ENCODE measurements at regions not wholly inside any gene's neighbourhood (a gene's known extent, or its start where the extent isn't known, plus 50 kb on each side); places are given as distances from the start of the nearest gene placed in this dataset.

- Histone ChIP-seq H3K36me3 (ENCODE audit: control insufficient read depth, insufficient read depth, low read length) (no peaks in the 10 kb centered on the region), H3K4me3 (no peak overlapping the region), H4K20me1 (replicated peaks; ENCODE audit: control insufficient read depth, insufficient read depth, low read length) (no peaks in the 10 kb centered on the region), H2AFZ (ENCODE audit: low read depth, low read length) (no peak overlapping the region), H3K27me3 (ENCODE audit: control insufficient read depth in 2 of 2, insufficient read depth in 2 of 2, low read length in 2 of 2) (peaks cover 0 to 3% of the 10 kb centered on the region in 2 experiments; a peak in 1 of 5 replicates), H3K9ac (ENCODE audit: insufficient read depth in 1 of 2, low read depth in 2 of 2, low read length in 2 of 2) (no peak overlapping the region), H3K27ac (ENCODE audit: extremely low read depth, low read depth, low read length) (no peak overlapping the region), H3K9me1 (ENCODE audit: control insufficient read depth, insufficient read depth, low read length) (no peaks in the 10 kb centered on the region), H3K4me1 (replicated peaks in 1 of 2; ENCODE audit: control insufficient read depth in 2 of 2, insufficient read depth in 2 of 2, low read length in 2 of 2) (no peaks in the 10 kb centered on the region), H3K4me2 (ENCODE audit: insufficient read depth, low read length) (no peak overlapping the region), H3K79me2 (ENCODE audit: control insufficient read depth, insufficient read depth, low read length) (no peaks in the 10 kb centered on the region), H3K9me3 (replicated peaks; ENCODE audit: control insufficient read depth, insufficient read depth, low read depth, low read length) (no peaks in the 10 kb centered on the region)
- POLR2A ChIA-PET: interaction anchor here (0.6 kb wide), 1 partner anchor 1000 kb away, joined by 3 read pairs; no protein-coding TSS in a partner anchor
- BruUV-seq (replicated peaks): no TSS peak
- FAIRE-seq (no peak), DNase-seq (ENCODE audit: extremely low read depth in 1 of 4, low spot score in 3 of 4) (no peak), ATAC-seq (no peak)
- intact Hi-C loops (cut with micrococcal nuclease): no loop called here
- no peak for TF ChIP-seq ZNF436 (CRISPR knock-in tag; IDR thresholded peaks at IDR 0.05)
- no peak for TF ChIP-seq POLR2AphosphoS2 (IDR thresholded peaks at IDR 0.05; ENCODE audit: low read length)
- no peak for TF ChIP-seq RNF2 (IDR thresholded peaks at IDR 0.05)
- no peak for TF ChIP-seq SMARCB1 (IDR thresholded peaks at IDR 0.05; ENCODE audit: insufficient read length, low read depth)
- TF ChIP-seq CBFA2T2 (conservative IDR thresholded peaks at IDR 0.05): no peak
- no peak for TF ChIP-seq THRA (IDR thresholded peaks at IDR 0.05)
- TF ChIP-seq ZNF280A (IDR thresholded peaks at IDR 0.05; ENCODE audit: low read depth, partially characterized antibody): no peak
- WGBS (ENCODE audit: insufficient coverage, low coverage, missing lambda C conversion rate): 0% methylated on average over 4 of the region's 4 CpGs
- CTCF ChIA-PET (ENCODE audit: low intra/inter-chr PET ratio): no interaction called here
- in situ Hi-C loops (cut with MboI): no loop called here
Measured at GRCh38 chr13:22653866-22654265, 526.9 kb upstream of the SGCG start.
